Naive thymus-derived CD8-positive, alpha-beta T cell (primary cell): ENCODE measurements at regions not wholly inside any gene's neighbourhood (a gene's known extent, or its start where the extent isn't known, plus 50 kb on each side); places are given as distances from the start of the nearest gene placed in this dataset.

ENCODE experiments used
- ATAC-seq, 2 donors: fragments of 150-1000 bp; cut with Tn5 transposase in 1 of 2; sonication (Bioruptor Pico), chemical (Tn5 transposase) in 1 of 2; 1 replicate in 1 of 2; 2 replicates in 1 of 2; pipeline ENCODE4 v1.10.0; 2021; ENCODE audit warnings: mild to moderate bottlenecking in 2 of 2, moderate library complexity in 2 of 2
- POLR2A ChIA-PET: fragments of 350-600 bp; sonication (Branson Sonifier 250); formaldehyde crosslinking; loops from one replicate; lab custom pipeline; 2021; ENCODE audit warnings: antibody characterized with exemption; lab: Charles Lee
- DNase-seq, 10 donors: peaks; one replicate each; pipeline versions ENCODE4 v3.0.0 to v3.0.0-alpha.2; 2020 to 2022
- H3K27ac Mint-ChIP-seq, 10 donors: one replicate each; pipeline ENCODE4 v1.8.0; 2020 to 2022; ENCODE audit warnings: mild to moderate bottlenecking in 10 of 10, mixed read lengths in 10 of 10, moderate library complexity in 4 of 10, inconsistent platforms in 1 of 10
- H3K27me3 Mint-ChIP-seq, 5 donors: one replicate each; pipeline ENCODE4 v1.8.0; 2021 to 2022; ENCODE audit warnings: mixed read lengths in 5 of 5
- H3K36me3 Mint-ChIP-seq, 3 donors: one replicate each; pipeline ENCODE4 v1.8.0; 2020 to 2022; ENCODE audit warnings: mixed read lengths in 3 of 3, mild to moderate bottlenecking in 2 of 3, inconsistent platforms in 1 of 3
- H3K4me1 Mint-ChIP-seq, 4 donors: one replicate each; pipeline ENCODE4 v1.8.0; 2021 to 2022; ENCODE audit warnings: mixed read lengths in 4 of 4
- H3K4me3 Mint-ChIP-seq, 10 donors: one replicate each; pipeline ENCODE4 v1.8.0; 2020 to 2022; ENCODE audit warnings: mild to moderate bottlenecking in 10 of 10, mixed read lengths in 10 of 10, moderate library complexity in 6 of 10, inconsistent platforms in 1 of 10
- H3K9me3 Mint-ChIP-seq, 9 donors: one replicate each; pipeline ENCODE4 v1.8.0; 2020 to 2022; ENCODE audit warnings: mixed read lengths in 9 of 9, mild to moderate bottlenecking in 3 of 9, inconsistent platforms in 1 of 9, moderate library complexity in 1 of 9

DNA sequence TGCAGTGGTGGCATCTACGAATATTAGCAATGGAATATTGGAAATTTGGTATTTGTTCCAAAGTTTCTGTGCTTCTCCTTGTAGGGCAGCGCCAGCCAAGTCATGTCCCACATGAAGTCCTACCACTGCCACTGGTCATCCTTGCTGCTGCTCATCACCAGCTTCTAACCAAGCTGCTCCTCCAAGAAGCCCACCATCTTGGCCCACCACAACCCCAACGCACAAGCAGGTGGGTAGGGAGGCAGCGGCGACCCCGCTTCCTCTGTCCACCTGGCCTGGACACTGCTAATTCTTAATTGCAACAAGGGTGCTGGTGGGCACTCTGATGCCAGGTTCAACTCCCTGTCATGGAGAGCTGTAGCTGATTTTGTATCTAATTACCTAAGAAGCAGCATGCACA, 291.2 kb upstream of the LYPLAL1 start:
- ATAC-seq (no peak), DNase-seq (no peak)
- Mint-ChIP-seq H3K4me1 (no peaks in the 10 kb centered on the region), H3K27ac (no peak overlapping the region), H3K27me3 (peaks cover 0 to 4% (median 0%) of the 10 kb centered on the region in 5 donors), H3K36me3 (no peaks in the 10 kb centered on the region), H3K4me3 (no peak overlapping the region), H3K9me3 (peaks cover 0 to 11% (median 4%) of the 10 kb centered on the region in 9 donors)
- POLR2A ChIA-PET, result no interaction called here

DNA sequence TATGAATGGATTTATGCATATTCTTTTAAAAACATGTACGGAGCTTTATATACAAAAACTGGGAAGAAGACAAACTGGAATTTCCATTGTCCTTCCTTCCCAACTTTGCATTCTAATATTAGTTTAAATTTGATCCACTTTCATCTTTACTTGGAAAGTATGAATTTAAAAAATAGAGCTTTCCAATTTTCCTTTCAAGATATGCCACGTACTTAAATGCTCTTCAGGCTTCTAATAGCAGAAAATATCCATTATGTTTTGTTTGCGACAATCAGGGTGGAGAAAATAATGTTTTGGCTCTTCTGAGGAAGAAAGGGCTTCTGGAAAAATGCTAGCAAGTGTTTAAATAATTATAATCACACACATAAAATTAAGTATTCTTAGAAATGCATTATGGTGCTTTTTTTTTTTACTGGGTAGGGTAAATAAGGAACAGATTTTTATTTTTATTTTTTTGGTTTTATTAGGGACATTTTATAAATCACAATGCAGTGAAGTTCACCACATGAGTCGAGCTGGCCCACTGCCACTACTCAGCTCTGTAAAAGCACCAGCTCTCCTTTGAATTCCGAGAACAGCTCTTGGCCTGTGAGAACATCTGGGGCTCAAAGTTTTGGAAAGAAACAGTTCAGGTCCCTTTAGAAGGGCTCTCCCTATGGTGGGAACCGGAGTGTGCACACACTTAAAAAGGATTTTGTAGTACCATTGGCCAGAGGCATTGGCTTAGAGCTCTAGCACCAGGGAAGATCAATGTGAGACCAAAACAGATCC, 287.4 kb upstream of the LYPLAL1 start:
- no peaks in the 10 kb centered on the region for H3K36me3 Mint-ChIP-seq
- POLR2A ChIA-PET, result no interaction called here
- no peak overlapping the region for H3K27ac Mint-ChIP-seq
- H3K9me3 Mint-ChIP-seq, result peaks cover 0 to 11% (median 4%) of the 10 kb centered on the region in 9 donors
- no peak overlapping the region for H3K4me3 Mint-ChIP-seq
- ATAC-seq (no peak), DNase-seq (no peak)
- H3K27me3 Mint-ChIP-seq, result peaks cover 0 to 3% (median 0%) of the 10 kb centered on the region in 5 donors
- H3K4me1 Mint-ChIP-seq, result no peaks in the 10 kb centered on the region

- POLR2A ChIA-PET, result interaction anchor here (0.7 kb wide), 1 partner anchor 1812 kb away, joined by 3 read pairs; no protein-coding TSS in a partner anchor
Measured at GRCh38 chr1:218887141-218887925, 286.3 kb upstream of the LYPLAL1 start.

DNA sequence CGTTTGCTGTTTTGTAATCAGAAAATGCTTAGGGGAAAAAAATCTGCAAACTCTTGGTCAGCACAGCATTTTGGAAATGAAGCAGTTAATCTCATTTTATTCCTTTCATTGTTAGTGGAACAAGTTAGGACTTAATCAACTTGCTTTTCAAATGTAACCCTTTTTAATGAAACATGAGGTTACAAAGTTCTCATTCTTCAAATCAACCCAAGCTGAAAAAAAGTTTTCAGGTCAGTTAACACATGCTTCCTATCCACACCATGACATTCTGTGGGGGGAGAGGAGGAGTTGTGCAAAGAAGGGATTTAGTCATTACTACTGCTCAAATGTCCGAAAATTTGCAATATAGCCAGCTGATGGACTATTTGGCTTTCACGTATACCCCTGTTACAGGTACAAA, 283.2 kb upstream of the LYPLAL1 start:
- DNase-seq, result no peak
- Mint-ChIP-seq H3K9me3 (no peaks in the 10 kb centered on the region), H3K27me3 (peaks cover 0 to 2% (median 0%) of the 10 kb centered on the region in 5 donors), H3K27ac (no peak overlapping the region), H3K4me1 (no peaks in the 10 kb centered on the region), H3K36me3 (no peaks in the 10 kb centered on the region), H3K4me3 (no peak overlapping the region)
- POLR2A ChIA-PET, result no interaction called here
- no peak for ATAC-seq

More at GRCh38 chr1:218887141-218887925, 286.3 kb upstream of the LYPLAL1 start:
- H3K4me1 Mint-ChIP-seq, result no peaks in the 10 kb centered on the region
- no peak overlapping the region for H3K27ac Mint-ChIP-seq
- no peak for DNase-seq
- H3K4me3 Mint-ChIP-seq, result no peak overlapping the region
- H3K9me3 Mint-ChIP-seq, result peaks cover 0 to 11% (median 4%) of the 10 kb centered on the region in 9 donors
- peaks cover 0 to 3% (median 0%) of the 10 kb centered on the region in 5 donors for H3K27me3 Mint-ChIP-seq
- ATAC-seq, result no peak
- no peaks in the 10 kb centered on the region for H3K36me3 Mint-ChIP-seq

GRCh38 chr1:218891577-218891976, 282.1 kb upstream of the LYPLAL1 start:
- POLR2A ChIA-PET, result no interaction called here
- DNase-seq, result no peak
- no peaks in the 10 kb centered on the region for H3K9me3 Mint-ChIP-seq
- ATAC-seq, result no peak
- H3K4me3 Mint-ChIP-seq, result no peak overlapping the region
- H3K27ac Mint-ChIP-seq, result no peak overlapping the region
- H3K36me3 Mint-ChIP-seq, result no peaks in the 10 kb centered on the region
- H3K4me1 Mint-ChIP-seq, result no peaks in the 10 kb centered on the region
- H3K27me3 Mint-ChIP-seq, result peaks cover 0 to 2% (median 0%) of the 10 kb centered on the region in 5 donors

GRCh38 chr1:218895064-218895587, 278.6 kb upstream of the LYPLAL1 start:
- Mint-ChIP-seq H3K27me3 (peaks cover 0 to 4% (median 0%) of the 10 kb centered on the region in 5 donors), H3K36me3 (no peaks in the 10 kb centered on the region), H3K27ac (no peak overlapping the region), H3K9me3 (peaks cover 0 to 5% (median 0%) of the 10 kb centered on the region in 9 donors), H3K4me1 (no peaks in the 10 kb centered on the region), H3K4me3 (no peak overlapping the region)
- POLR2A ChIA-PET, result no interaction called here
- ATAC-seq (no peak), DNase-seq (no peak)

DNA sequence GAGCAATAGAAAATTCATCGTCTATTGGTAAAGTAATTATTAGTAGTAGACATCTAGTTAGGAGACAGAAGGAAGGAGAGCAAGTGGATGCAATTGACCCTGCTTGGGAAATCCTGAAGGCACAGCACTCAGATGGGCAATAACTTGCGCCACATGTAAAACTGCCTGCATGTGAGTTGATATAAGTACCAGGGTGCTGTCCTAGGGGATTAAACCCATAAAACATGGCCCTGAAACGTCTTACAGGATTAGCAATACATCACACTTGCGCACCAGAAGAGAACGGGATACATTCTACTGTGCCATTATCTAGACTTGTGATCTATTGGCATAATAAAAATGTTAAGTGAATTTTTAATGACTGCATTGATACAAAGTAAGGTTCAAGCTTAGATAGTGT, 277.5 kb upstream of the LYPLAL1 start:
- no peaks in the 10 kb centered on the region for H3K36me3 Mint-ChIP-seq
- no peak overlapping the region for H3K27ac Mint-ChIP-seq
- no peak overlapping the region for H3K4me3 Mint-ChIP-seq
- POLR2A ChIA-PET, result no interaction called here
- no peak for ATAC-seq
- H3K9me3 Mint-ChIP-seq, result peaks cover 0 to 5% (median 0%) of the 10 kb centered on the region in 9 donors
- H3K27me3 Mint-ChIP-seq, result peaks cover 0 to 4% (median 0%) of the 10 kb centered on the region in 5 donors
- no peak for DNase-seq
- H3K4me1 Mint-ChIP-seq, result no peaks in the 10 kb centered on the region

DNA sequence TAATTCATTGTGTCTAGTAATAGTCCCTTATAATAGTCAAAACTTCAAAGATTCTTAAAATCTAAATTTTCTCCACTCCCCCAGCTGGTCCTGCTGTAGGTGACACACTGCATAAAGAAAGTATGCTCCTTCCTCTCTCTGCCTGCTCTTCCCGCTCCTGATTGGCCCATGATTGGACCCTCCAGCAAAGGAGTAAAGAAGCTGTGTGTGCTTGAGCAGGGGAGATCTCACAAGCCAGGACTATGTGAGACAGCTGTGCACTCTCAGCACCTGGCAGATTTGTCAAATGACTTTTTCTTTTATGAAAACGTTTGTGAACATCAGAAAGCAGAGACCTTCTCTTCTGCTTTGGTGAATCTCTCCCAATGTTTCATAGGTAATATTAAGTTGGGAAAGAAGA, 274.8 kb upstream of the LYPLAL1 start:
- Mint-ChIP-seq H3K27me3 (peaks cover 0 to 11% (median 3%) of the 10 kb centered on the region in 5 donors), H3K27ac (no peak overlapping the region), H3K4me3 (no peak overlapping the region), H3K4me1 (no peaks in the 10 kb centered on the region), H3K36me3 (no peaks in the 10 kb centered on the region), H3K9me3 (peaks cover 0 to 8% (median 0%) of the 10 kb centered on the region in 9 donors)
- ATAC-seq (no peak), DNase-seq (no peak)
- POLR2A ChIA-PET, result no interaction called here

DNA sequence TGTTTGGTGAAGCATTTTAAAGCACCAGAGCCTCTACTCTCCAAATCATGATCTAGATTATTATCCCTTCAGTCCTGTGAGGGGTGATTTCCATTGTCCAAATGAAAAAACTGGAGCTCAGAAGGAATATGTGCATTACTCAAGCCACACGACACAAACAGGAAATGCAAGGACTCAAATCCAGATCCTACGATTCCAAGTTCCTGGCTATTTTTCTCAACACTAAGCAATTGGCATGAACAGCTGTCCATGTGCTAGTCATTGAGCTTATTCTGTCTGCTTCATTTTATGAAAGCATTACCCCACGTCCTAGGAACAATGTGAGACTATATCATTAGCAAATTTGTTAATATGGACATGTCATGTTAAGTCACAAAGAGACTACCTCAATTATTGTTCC, 273.1 kb upstream of the LYPLAL1 start:
- Mint-ChIP-seq H3K4me1 (no peaks in the 10 kb centered on the region), H3K27me3 (peaks cover 0 to 11% (median 4%) of the 10 kb centered on the region in 5 donors), H3K4me3 (no peak overlapping the region), H3K27ac (no peak overlapping the region), H3K36me3 (no peaks in the 10 kb centered on the region), H3K9me3 (peaks cover 0 to 8% (median 0%) of the 10 kb centered on the region in 9 donors)
- no peak for ATAC-seq
- no peak for DNase-seq
- POLR2A ChIA-PET, result no interaction called here

DNA sequence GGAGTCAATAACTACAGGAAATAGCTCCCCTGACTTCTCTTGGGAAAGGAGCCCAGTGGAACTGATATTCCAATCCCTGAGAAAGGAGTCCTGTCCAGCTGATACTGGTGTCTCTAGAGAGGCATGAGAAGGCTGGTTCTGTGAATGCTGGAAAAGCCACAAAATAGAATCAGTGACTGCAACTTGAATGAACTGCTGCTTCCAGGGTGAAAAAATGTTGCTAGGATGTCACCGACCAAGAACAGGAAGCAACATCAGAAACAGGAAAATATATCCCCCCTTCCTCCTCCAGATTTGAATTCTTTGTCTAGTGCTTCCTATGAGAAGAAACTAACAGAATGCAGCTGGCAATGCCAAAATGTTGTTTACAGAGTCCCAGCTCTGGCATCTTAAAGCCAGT, 269.3 kb upstream of the LYPLAL1 start:
- Mint-ChIP-seq H3K9me3 (peaks cover 0 to 8% (median 0%) of the 10 kb centered on the region in 9 donors), H3K36me3 (no peaks in the 10 kb centered on the region), H3K27ac (no peak overlapping the region), H3K4me1 (no peaks in the 10 kb centered on the region), H3K27me3 (peaks cover 0 to 11% (median 1%) of the 10 kb centered on the region in 5 donors), H3K4me3 (no peak overlapping the region)
- DNase-seq (no peak), ATAC-seq (no peak)
- POLR2A ChIA-PET, result no interaction called here

GRCh38 chr1:218916720-218917119, 257.0 kb upstream of the LYPLAL1 start:
- Mint-ChIP-seq H3K27ac (no peak overlapping the region), H3K9me3 (peaks cover 0 to 3% (median 0%) of the 10 kb centered on the region in 9 donors), H3K27me3 (peaks cover 0 to 4% (median 0%) of the 10 kb centered on the region in 5 donors), H3K36me3 (no peaks in the 10 kb centered on the region), H3K4me3 (no peak overlapping the region), H3K4me1 (no peaks in the 10 kb centered on the region)
- DNase-seq, result no peak
- POLR2A ChIA-PET, result no interaction called here
- ATAC-seq, result no peak

DNA sequence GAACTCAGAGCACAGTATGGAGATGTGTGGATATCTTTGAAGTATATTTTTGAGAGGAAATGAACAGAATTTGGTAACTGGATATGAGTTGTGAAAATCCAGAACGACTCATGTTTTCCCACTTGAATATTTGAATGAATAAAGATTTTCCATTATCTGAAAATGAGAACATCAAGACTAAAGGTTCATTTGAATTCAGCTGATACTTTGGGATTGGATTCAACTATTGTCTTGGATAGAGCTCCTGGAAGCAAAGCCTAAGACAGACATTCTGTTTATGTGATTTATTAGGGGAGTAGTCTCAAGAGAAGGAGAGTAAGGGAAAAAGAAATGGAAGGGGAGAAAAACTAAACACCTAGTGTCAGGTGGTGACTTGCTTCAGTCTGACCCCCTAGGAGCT, 256.0 kb upstream of the LYPLAL1 start:
- Mint-ChIP-seq H3K27ac (no peak overlapping the region), H3K36me3 (no peaks in the 10 kb centered on the region), H3K9me3 (peaks cover 0 to 3% (median 0%) of the 10 kb centered on the region in 9 donors), H3K4me1 (no peaks in the 10 kb centered on the region), H3K4me3 (no peak overlapping the region), H3K27me3 (peaks cover 0 to 4% (median 0%) of the 10 kb centered on the region in 5 donors)
- DNase-seq (no peak), ATAC-seq (no peak)
- POLR2A ChIA-PET, result no interaction called here

DNA sequence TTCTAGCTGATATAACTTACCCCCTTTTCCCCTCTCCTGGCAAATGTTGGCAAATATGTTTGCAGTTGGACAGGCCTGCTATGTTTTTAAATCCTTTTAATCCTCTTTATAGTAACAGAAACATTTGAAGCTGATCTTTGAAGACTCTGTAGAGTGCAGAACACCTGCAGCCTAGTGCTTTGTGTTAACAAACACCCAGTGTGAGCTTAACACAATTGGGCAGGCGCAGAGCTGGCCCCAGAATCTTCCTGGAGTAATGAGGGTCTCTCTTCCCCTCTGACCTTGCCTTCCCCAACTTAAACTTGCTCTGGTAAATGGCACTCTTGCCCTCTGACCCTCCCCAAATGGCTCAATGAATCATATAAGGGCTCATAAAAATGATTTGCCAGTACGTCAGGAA, 247.9 kb upstream of the LYPLAL1 start:
- no peaks in the 10 kb centered on the region for H3K4me1 Mint-ChIP-seq
- no peak for ATAC-seq
- peaks cover 0 to 24% (median 0%) of the 10 kb centered on the region in 9 donors for H3K9me3 Mint-ChIP-seq
- no peak overlapping the region for H3K4me3 Mint-ChIP-seq
- DNase-seq, result no peak
- H3K36me3 Mint-ChIP-seq, result no peaks in the 10 kb centered on the region
- H3K27ac Mint-ChIP-seq, result no peak overlapping the region
- POLR2A ChIA-PET, result no interaction called here
- H3K27me3 Mint-ChIP-seq, result peaks cover 0 to 18% (median 1%) of the 10 kb centered on the region in 5 donors
